Gastrocnemius medialis (tissue), 4 donors: ENCODE measurements at regions not wholly inside any gene's neighbourhood (a gene's known extent, or its start where the extent isn't known, plus 50 kb on each side); places are given as distances from the start of the nearest gene placed in this dataset.

Experiments
- CTCF ChIP-seq, 5 experiments: fragments of 450-650 bp in 3 of 5; fragments of 200-600 bp in 2 of 5; sonication (generic) in 2 of 5; IDR thresholded peaks in 4 of 5; conservative IDR thresholded peaks in 1 of 5; 1 replicate in 4 of 5; 2 replicates in 1 of 5; pipeline ENCODE4 v1.5.1; 2016 to 2019; ENCODE audit warnings: antibody characterized with exemption in 5 of 5, mild to moderate bottlenecking in 3 of 5, moderate library complexity in 3 of 5
- POLR2A ChIP-seq, 2 donors: fragments of 450-650 bp; IDR thresholded peaks; one replicate each; pipeline ENCODE4 v1.6.1; 2017; ENCODE audit warnings: antibody characterized with exemption in 2 of 2, mild to moderate bottlenecking in 2 of 2, moderate library complexity in 2 of 2

GRCh38 chr13:37316935-37317334 is 211.5 kb upstream of the CSNK1A1L start:
- TF ChIP-seq CTCF (IDR thresholded peaks at IDR 0.05 in 4 of 5, conservative IDR thresholded peaks at IDR 0.05 in 1 of 5) (no peak), POLR2A (IDR thresholded peaks at IDR 0.05) (no peak)
